ENCODE measurements at regions not wholly inside any gene's neighbourhood (a gene's known extent, or its start where the extent isn't known, plus 50 kb on each side); places are given as distances from the start of the nearest gene placed in this dataset.

GRCh38 chr7:130912082-130912861 lies 178.3 kb upstream of the KLF14 start:
- H3K27me3 ChIP-seq (ENCODE audit: control insufficient read depth, insufficient read depth, low read length) = no peaks in the 10 kb centered on the region
- peak overlapping the region; percentile 78 for H3K27ac ChIP-seq (ENCODE audit: low read length)
- no peaks in the 10 kb centered on the region for H3K36me3 ChIP-seq (ENCODE audit: control insufficient read depth, insufficient read depth, low read length)
- WGBS (ENCODE audit: insufficient coverage) = 44% methylated on average over 2 of the region's 7 CpGs
- H3K4me3 ChIP-seq (ENCODE audit: low read length) = peak overlapping the region; percentile 39
- DNase-seq = peak; percentile 53
- peaks cover 5% of the 10 kb centered on the region for H3K4me1 ChIP-seq (ENCODE audit: control insufficient read depth, insufficient read depth, low read length)
- no peaks in the 10 kb centered on the region for H3K9me3 ChIP-seq (replicated peaks; ENCODE audit: control insufficient read depth, low read depth, low read length)

GRCh38 chr7:130912862-130913638 lies 179.0 kb upstream of the KLF14 start:
- no peaks in the 10 kb centered on the region for H3K27me3 ChIP-seq (ENCODE audit: control insufficient read depth, insufficient read depth, low read length)
- no peaks in the 10 kb centered on the region for H3K9me3 ChIP-seq (replicated peaks; ENCODE audit: control insufficient read depth, low read depth, low read length)
- DNase-seq = peak; percentile 80
- 17% methylated on average over 3 of the region's 18 CpGs for WGBS (ENCODE audit: insufficient coverage)
- H3K36me3 ChIP-seq (ENCODE audit: control insufficient read depth, insufficient read depth, low read length) = no peaks in the 10 kb centered on the region
- H3K4me3 ChIP-seq (ENCODE audit: low read length) = peak overlapping the region; percentile 39
- peaks cover 5% of the 10 kb centered on the region for H3K4me1 ChIP-seq (ENCODE audit: control insufficient read depth, insufficient read depth, low read length)
- H3K27ac ChIP-seq (ENCODE audit: low read length) = peak overlapping the region; percentile 78

- WGBS (ENCODE audit: insufficient coverage) = 20% methylated on average over 1 of the region's 12 CpGs
- peaks cover 5% of the 10 kb centered on the region for H3K4me1 ChIP-seq (ENCODE audit: control insufficient read depth, insufficient read depth, low read length)
- peak overlapping the region; percentile 78 for H3K27ac ChIP-seq (ENCODE audit: low read length)
- no peaks in the 10 kb centered on the region for H3K27me3 ChIP-seq (ENCODE audit: control insufficient read depth, insufficient read depth, low read length)
- H3K9me3 ChIP-seq (replicated peaks; ENCODE audit: control insufficient read depth, low read depth, low read length) = no peaks in the 10 kb centered on the region
- no peak for DNase-seq
- H3K4me3 ChIP-seq (ENCODE audit: low read length) = peak overlapping the region; percentile 39
- no peaks in the 10 kb centered on the region for H3K36me3 ChIP-seq (ENCODE audit: control insufficient read depth, insufficient read depth, low read length)
Observed at GRCh38 chr7:130913639-130914553, 179.9 kb upstream of the KLF14 start.

GRCh38 chr7:130914554-130915294 lies 180.7 kb upstream of the KLF14 start:
- WGBS (ENCODE audit: insufficient coverage) = 80% methylated on average over 1 of the region's 10 CpGs
- H3K36me3 ChIP-seq (ENCODE audit: control insufficient read depth, insufficient read depth, low read length) = no peaks in the 10 kb centered on the region
- no peak overlapping the region for H3K27ac ChIP-seq (ENCODE audit: low read length)
- no peak overlapping the region for H3K4me3 ChIP-seq (ENCODE audit: low read length)
- peaks cover 5% of the 10 kb centered on the region for H3K4me1 ChIP-seq (ENCODE audit: control insufficient read depth, insufficient read depth, low read length)
- no peak for DNase-seq
- H3K27me3 ChIP-seq (ENCODE audit: control insufficient read depth, insufficient read depth, low read length) = no peaks in the 10 kb centered on the region
- H3K9me3 ChIP-seq (replicated peaks; ENCODE audit: control insufficient read depth, low read depth, low read length) = no peaks in the 10 kb centered on the region

- Histone ChIP-seq H3K4me3 (ENCODE audit: low read length) (no peak overlapping the region), H3K36me3 (ENCODE audit: control insufficient read depth, insufficient read depth, low read length) (no peaks in the 10 kb centered on the region), H3K4me1 (ENCODE audit: control insufficient read depth, insufficient read depth, low read length) (peaks cover 10% of the 10 kb centered on the region), H3K27me3 (ENCODE audit: control insufficient read depth, insufficient read depth, low read length) (no peaks in the 10 kb centered on the region), H3K9me3 (replicated peaks; ENCODE audit: control insufficient read depth, low read depth, low read length) (no peaks in the 10 kb centered on the region), H3K27ac (ENCODE audit: low read length) (no peak overlapping the region)
- no peak for DNase-seq
- WGBS (ENCODE audit: insufficient coverage) = 17% methylated on average over 1 of the region's 5 CpGs
Observed at GRCh38 chr7:130917669-130918128, 183.7 kb upstream of the KLF14 start.

GRCh38 chr7:130918129-130919052 lies 184.4 kb upstream of the KLF14 start:
- 80% methylated on average over 8 of the region's 11 CpGs for WGBS (ENCODE audit: insufficient coverage)
- no peak for DNase-seq

GRCh38 chr7:130919316-130920103 lies 185.5 kb upstream of the KLF14 start:
- no CpG with 5 or more reads among the region's 2 CpGs for WGBS (ENCODE audit: insufficient coverage)
- Histone ChIP-seq H3K9me3 (replicated peaks; ENCODE audit: control insufficient read depth, low read depth, low read length) (no peaks in the 10 kb centered on the region), H3K36me3 (ENCODE audit: control insufficient read depth, insufficient read depth, low read length) (no peaks in the 10 kb centered on the region), H3K4me3 (ENCODE audit: low read length) (no peak overlapping the region), H3K27me3 (ENCODE audit: control insufficient read depth, insufficient read depth, low read length) (peaks cover 3% of the 10 kb centered on the region), H3K4me1 (ENCODE audit: control insufficient read depth, insufficient read depth, low read length) (peaks cover 6% of the 10 kb centered on the region), H3K27ac (ENCODE audit: low read length) (no peak overlapping the region)
- DNase-seq = no peak

More at GRCh38 chr7:130918129-130919052, 184.4 kb upstream of the KLF14 start:
- no peak overlapping the region for H3K27ac ChIP-seq (ENCODE audit: low read length)
- no peaks in the 10 kb centered on the region for H3K27me3 ChIP-seq (ENCODE audit: control insufficient read depth, insufficient read depth, low read length)
- H3K4me3 ChIP-seq (ENCODE audit: low read length) = no peak overlapping the region
- H3K4me1 ChIP-seq (ENCODE audit: control insufficient read depth, insufficient read depth, low read length) = peaks cover 7% of the 10 kb centered on the region
- no peaks in the 10 kb centered on the region for H3K9me3 ChIP-seq (replicated peaks; ENCODE audit: control insufficient read depth, low read depth, low read length)
- no peaks in the 10 kb centered on the region for H3K36me3 ChIP-seq (ENCODE audit: control insufficient read depth, insufficient read depth, low read length)

GRCh38 chr7:130920122-130920521 lies 186.1 kb upstream of the KLF14 start:
- no peaks in the 10 kb centered on the region for H3K9me3 ChIP-seq (replicated peaks; ENCODE audit: control insufficient read depth, low read depth, low read length)
- no peak for DNase-seq
- 72% methylated on average over 2 of the region's 3 CpGs for WGBS (ENCODE audit: insufficient coverage)
- no peaks in the 10 kb centered on the region for H3K36me3 ChIP-seq (ENCODE audit: control insufficient read depth, insufficient read depth, low read length)
- peaks cover 3% of the 10 kb centered on the region for H3K27me3 ChIP-seq (ENCODE audit: control insufficient read depth, insufficient read depth, low read length)
- H3K4me3 ChIP-seq (ENCODE audit: low read length) = no peak overlapping the region
- no peak overlapping the region for H3K27ac ChIP-seq (ENCODE audit: low read length)
- peaks cover 6% of the 10 kb centered on the region for H3K4me1 ChIP-seq (ENCODE audit: control insufficient read depth, insufficient read depth, low read length)
